ENCODE measurements at regions not wholly inside any gene's neighbourhood (a gene's known extent, or its start where the extent isn't known, plus 50 kb on each side); places are given as distances from the start of the nearest gene placed in this dataset.

- no peak overlapping the region for H3K27ac ChIP-seq (ENCODE audit: low read depth in 2 of 2, low read length in 1 of 2)
- WGBS (ENCODE audit: low lambda C conversion rate), result 52% methylated on average over 7 of the region's 9 CpGs
- no peak overlapping the region for H2AFZ ChIP-seq (ENCODE audit: low read depth)
- no peaks in the 10 kb centered on the region for H3K36me3 ChIP-seq (replicated peaks in 1 of 2; ENCODE audit: control insufficient read depth in 1 of 2, insufficient read depth in 2 of 2, low read length in 1 of 2)
- DNase-seq, result peak; percentile 50
- H3K4me1 ChIP-seq (ENCODE audit: control insufficient read depth in 1 of 2, insufficient read depth in 2 of 2, low read depth in 1 of 2, low read length in 1 of 2), result peaks cover 0 to 6% of the 10 kb centered on the region in 2 experiments; a peak in 1 of 4 replicates
- CTCF ChIA-PET, result interaction anchor here (0.9 to 1.5 kb wide), 2 partner anchors 23 to 52 kb away, joined by 3 to 4 read pairs; no protein-coding TSS in a partner anchor
- POLR2A ChIA-PET, result no interaction called here
- no peaks in the 10 kb centered on the region for H4K20me1 ChIP-seq (ENCODE audit: insufficient read depth)
- H3K27me3 ChIP-seq (ENCODE audit: insufficient read depth), result no peaks in the 10 kb centered on the region; the same call in 1 of the 2 replicates
- no peak overlapping the region for H3K9ac ChIP-seq
- no peaks in the 10 kb centered on the region for H3K9me3 ChIP-seq
- no peaks in the 10 kb centered on the region for H3F3A ChIP-seq (replicated peaks; ENCODE audit: insufficient read depth)
- no peak overlapping the region for H3K4me2 ChIP-seq
- no peak overlapping the region for H3K4me3 ChIP-seq (ENCODE audit: low read depth in 2 of 2, low read length in 1 of 2)
- H3K9me2 ChIP-seq, result no peaks in the 10 kb centered on the region
- no peaks in the 10 kb centered on the region for H3K79me2 ChIP-seq (ENCODE audit: insufficient read depth)
- TF ChIP-seq MXI1 (IDR thresholded peaks at IDR 0.05; ENCODE audit: low read depth, low read length) (peak; percentile 20; the same call in 1 of the 2 replicates), USF2 (IDR thresholded peaks at IDR 0.05; ENCODE audit: borderline replicate concordance, low read depth, low read length) (no peak), CHD2 (IDR thresholded peaks at IDR 0.05; ENCODE audit: low read length, partially characterized antibody) (no peak), GATA2 (CRISPR knock-in tag; IDR thresholded peaks at IDR 0.05) (no peak)
These were observed 97.1 kb upstream of the CEP85L start for GRCh38 chr6:118748311-118749062.

GRCh38 chr6:118746825-118747174 lies 95.4 kb upstream of the CEP85L start:
- no peak for TF ChIP-seq GABPA (IDR thresholded peaks at IDR 0.05; ENCODE audit: low read depth)
- Histone ChIP-seq H2AFZ (ENCODE audit: low read depth) (no peak overlapping the region), H4K20me1 (ENCODE audit: insufficient read depth) (no peaks in the 10 kb centered on the region), H3K9ac (no peak overlapping the region), H3K9me2 (no peaks in the 10 kb centered on the region), H3K36me3 (replicated peaks in 1 of 2; ENCODE audit: control insufficient read depth in 1 of 2, insufficient read depth in 2 of 2, low read length in 1 of 2) (no peaks in the 10 kb centered on the region), H3K4me3 (ENCODE audit: low read depth in 2 of 2, low read length in 1 of 2) (no peak overlapping the region), H3K27ac (ENCODE audit: low read depth in 2 of 2, low read length in 1 of 2) (no peak overlapping the region), H3K27me3 (ENCODE audit: insufficient read depth) (no peaks in the 10 kb centered on the region; the same call in 1 of the 2 replicates), H3K4me2 (no peak overlapping the region), H3K9me3 (no peaks in the 10 kb centered on the region), H3K4me1 (ENCODE audit: control insufficient read depth in 1 of 2, insufficient read depth in 2 of 2, low read depth in 1 of 2, low read length in 1 of 2) (peaks cover 0 to 6% of the 10 kb centered on the region in 2 experiments; a peak in 1 of 4 replicates), H3K79me2 (ENCODE audit: insufficient read depth) (no peaks in the 10 kb centered on the region), H3F3A (replicated peaks; ENCODE audit: insufficient read depth) (no peaks in the 10 kb centered on the region)
- POLR2A ChIA-PET, result no interaction called here
- no peak for DNase-seq
- CTCF ChIA-PET, result interaction anchor here (1.0 kb wide), 1 partner anchor 9 kb away, joined by 3 read pairs; no protein-coding TSS in a partner anchor

- H3K4me1 ChIP-seq (ENCODE audit: control insufficient read depth in 1 of 2, insufficient read depth in 2 of 2, low read depth in 1 of 2, low read length in 1 of 2), result peaks cover 0 to 6% of the 10 kb centered on the region in 2 experiments; a peak in 1 of 4 replicates
- H3K27ac ChIP-seq (ENCODE audit: low read depth in 2 of 2, low read length in 1 of 2), result no peak overlapping the region
- H3K9me2 ChIP-seq, result no peaks in the 10 kb centered on the region
- H2AFZ ChIP-seq (ENCODE audit: low read depth), result no peak overlapping the region
- no peaks in the 10 kb centered on the region; the same call in 1 of the 2 replicates for H3K27me3 ChIP-seq (ENCODE audit: insufficient read depth)
- H3F3A ChIP-seq (replicated peaks; ENCODE audit: insufficient read depth), result no peaks in the 10 kb centered on the region
- no peak overlapping the region for H3K4me3 ChIP-seq (ENCODE audit: low read depth in 2 of 2, low read length in 1 of 2)
- ChIA-PET CTCF (interaction anchor here (0.8 to 1.0 kb wide), 2 partner anchors 9 to 27 kb away, joined by 3 read pairs; no protein-coding TSS in a partner anchor), POLR2A (no interaction called here)
- no peak overlapping the region for H3K4me2 ChIP-seq
- H3K9me3 ChIP-seq, result no peaks in the 10 kb centered on the region
- DNase-seq, result no peak
- no peaks in the 10 kb centered on the region for H4K20me1 ChIP-seq (ENCODE audit: insufficient read depth)
- no peaks in the 10 kb centered on the region for H3K79me2 ChIP-seq (ENCODE audit: insufficient read depth)
- no peaks in the 10 kb centered on the region for H3K36me3 ChIP-seq (replicated peaks in 1 of 2; ENCODE audit: control insufficient read depth in 1 of 2, insufficient read depth in 2 of 2, low read length in 1 of 2)
- 65% methylated on average over 6 of the region's 6 CpGs for WGBS (ENCODE audit: low lambda C conversion rate)
- H3K9ac ChIP-seq, result no peak overlapping the region
- TF ChIP-seq MAX (IDR thresholded peaks at IDR 0.05; ENCODE audit: low read depth) (no peak), SMC3 (IDR thresholded peaks at IDR 0.05; ENCODE audit: low read depth, low read length) (no peak), ELF1 (IDR thresholded peaks at IDR 0.05) (no peak), CTCF (IDR thresholded peaks at IDR 0.05) (no peak), GABPA (IDR thresholded peaks at IDR 0.05; ENCODE audit: low read depth) (no peak), EP300 (IDR thresholded peaks at IDR 0.05; ENCODE audit: borderline replicate concordance in 1 of 2, low read depth in 1 of 2, low read length in 1 of 2) (no peak), SIN3A (IDR thresholded peaks at IDR 0.05; ENCODE audit: borderline replicate concordance, low read depth, low read length) (no peak), EZH2phosphoT487 (IDR thresholded peaks at IDR 0.05; ENCODE audit: borderline replicate concordance, low read depth) (no peak), POLR2AphosphoS5 (IDR thresholded peaks at IDR 0.05; ENCODE audit: low read depth, low read length) (no peak), TEAD4 (IDR thresholded peaks at IDR 0.05; ENCODE audit: borderline replicate concordance, insufficient read depth) (no peak), PBX3 (IDR thresholded peaks at IDR 0.05) (no peak), JUND (IDR thresholded peaks at IDR 0.05) (no peak), CHD2 (IDR thresholded peaks at IDR 0.05; ENCODE audit: low read length, partially characterized antibody) (no peak)
These were observed 94.9 kb upstream of the CEP85L start for GRCh38 chr6:118746145-118746824.
